Cardiac septum (tissue), 1 donor: ENCODE measurements at regions not wholly inside any gene's neighbourhood (a gene's known extent, or its start where the extent isn't known, plus 50 kb on each side); places are given as distances from the start of the nearest gene placed in this dataset.
"Not testable (repeated sequence)": the region's sequence is repeated elsewhere in the genome, so short reads cannot be mapped to it uniquely, and the experiment has no call there.

Experiments
- DNase-seq: peaks from one replicate; pipeline ENCODE4 v3.0.0-alpha.2; 2020; ENCODE audit warnings: low spot score
- intact Hi-C: fragments of 100-400 bp; cut with DNase I; formaldehyde crosslinking; loops from one replicate; pipeline ENCODE4 v1.14.0; 2022
- donor health status: DM: no; HTN: no; CAD: no.

- no peak for DNase-seq
- intact Hi-C loops: no loop called here
Measured at GRCh38 chr5:174547814-174548213, 176.6 kb upstream of the MSX2 start.

DNA sequence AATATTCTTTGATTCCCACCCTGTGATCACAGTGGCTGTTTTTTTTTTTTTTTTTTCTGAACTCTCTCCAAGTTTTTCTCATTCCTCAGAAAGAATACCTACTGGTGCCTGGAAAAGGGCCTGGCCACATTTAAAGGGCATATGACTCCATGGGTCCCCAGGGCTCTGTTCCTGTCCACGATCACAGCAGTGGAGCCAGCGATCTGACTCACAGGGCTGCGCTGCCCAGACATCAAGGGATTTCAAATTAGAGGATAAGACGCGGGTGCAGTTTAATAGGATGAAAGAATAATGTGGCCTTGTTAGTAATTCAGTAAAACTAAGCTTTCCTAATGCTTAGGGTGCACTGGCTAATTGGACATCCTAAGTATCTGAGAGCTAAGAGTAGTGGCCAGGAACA lies 175.1 kb upstream of the MSX2 start:
- intact Hi-C loops: no loop called here
- no peak for DNase-seq

GRCh38 chr5:174550026-174550425 lies 174.4 kb upstream of the MSX2 start:
- intact Hi-C loops: no loop called here
- peak; percentile 44 for DNase-seq

GRCh38 chr5:174552428-174552827 lies 172.0 kb upstream of the MSX2 start:
- intact Hi-C loops: no loop called here
- peak; percentile 51 for DNase-seq

DNA sequence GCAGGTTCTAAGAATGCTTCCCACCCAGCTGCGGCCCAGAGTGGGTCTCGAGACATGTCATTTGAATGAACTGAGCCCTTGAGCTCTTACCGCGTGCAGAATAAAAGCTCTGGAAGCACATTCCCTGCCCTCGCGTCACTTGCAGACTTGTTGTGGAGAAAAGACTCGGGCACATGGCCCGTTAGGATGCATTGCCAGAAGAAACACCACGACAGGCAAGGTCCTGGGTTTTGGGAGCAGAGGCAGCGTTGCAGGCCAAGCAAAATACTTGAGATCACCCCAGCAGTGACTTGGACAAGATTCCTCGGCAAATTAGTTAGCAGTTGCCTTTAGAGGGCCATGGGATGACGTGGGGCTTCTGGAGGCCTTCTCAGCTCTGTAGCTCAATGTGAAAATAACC lies 170.8 kb upstream of the MSX2 start:
- intact Hi-C loops: no loop called here
- no peak for DNase-seq

DNA sequence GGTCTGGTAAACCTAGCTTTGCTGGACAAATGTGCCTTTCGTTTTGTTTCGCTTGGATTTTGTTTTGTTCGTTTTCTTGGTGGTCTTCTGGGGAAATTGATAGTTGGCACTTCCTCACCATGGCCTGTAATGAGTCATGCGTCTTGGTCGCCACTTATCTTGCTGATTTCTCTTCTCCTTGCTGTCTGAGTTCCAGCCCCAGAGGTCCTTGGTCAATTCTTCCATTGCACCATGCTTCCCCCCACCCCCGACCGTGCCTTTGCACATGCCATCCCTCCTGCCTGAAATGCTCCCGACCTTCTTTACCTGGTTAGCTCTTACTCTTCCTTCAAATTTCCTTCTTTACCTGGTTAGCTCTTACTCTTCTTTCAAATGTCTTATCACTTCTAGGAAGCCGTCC lies 168.7 kb upstream of the MSX2 start:
- no peak for DNase-seq
- intact Hi-C loops: no loop called here

DNA sequence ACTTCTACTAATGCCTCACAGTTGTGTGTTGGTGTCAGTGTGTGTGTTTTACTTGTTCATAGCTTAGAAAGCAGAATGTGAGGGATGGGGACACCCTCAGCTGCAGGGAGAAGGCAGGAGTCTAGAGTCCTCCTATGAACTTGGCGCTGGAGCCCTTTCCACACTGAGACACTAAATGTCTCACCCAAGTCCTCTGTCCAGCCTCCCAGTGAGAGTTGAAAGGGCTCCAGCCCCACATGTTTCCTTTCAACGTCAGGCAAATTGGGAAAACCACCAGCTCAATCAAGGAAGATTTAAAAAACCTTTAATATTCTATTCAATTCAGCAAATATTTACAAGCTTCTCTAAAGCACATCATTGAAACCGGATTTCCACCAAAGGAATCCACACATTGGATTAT lies 167.6 kb upstream of the MSX2 start:
- no peak for DNase-seq
- intact Hi-C loops: no loop called here

- DNase-seq: no peak
- intact Hi-C loops: no loop called here
Measured at GRCh38 chr5:174558190-174558589, 166.2 kb upstream of the MSX2 start.

DNA sequence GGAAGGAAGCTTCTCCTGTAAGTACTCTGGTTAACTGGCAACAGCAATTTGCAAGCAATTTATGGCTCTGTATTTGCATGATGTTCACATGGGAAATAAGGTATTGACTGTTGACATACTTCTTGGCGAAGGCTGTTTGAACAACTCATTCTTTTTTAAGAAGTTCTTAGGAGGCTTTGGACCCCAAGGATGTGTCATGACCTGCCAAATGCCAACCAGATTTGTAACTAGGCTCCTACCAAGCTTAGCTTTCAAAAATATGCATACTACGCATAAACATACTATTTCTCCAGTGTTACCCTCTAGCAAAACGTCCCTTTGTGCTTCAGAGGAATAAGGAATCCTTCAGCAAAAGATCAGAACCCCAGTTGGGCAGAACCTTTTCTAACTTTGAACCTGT lies 165.2 kb upstream of the MSX2 start:
- intact Hi-C loops: no loop called here
- no peak for DNase-seq

DNA sequence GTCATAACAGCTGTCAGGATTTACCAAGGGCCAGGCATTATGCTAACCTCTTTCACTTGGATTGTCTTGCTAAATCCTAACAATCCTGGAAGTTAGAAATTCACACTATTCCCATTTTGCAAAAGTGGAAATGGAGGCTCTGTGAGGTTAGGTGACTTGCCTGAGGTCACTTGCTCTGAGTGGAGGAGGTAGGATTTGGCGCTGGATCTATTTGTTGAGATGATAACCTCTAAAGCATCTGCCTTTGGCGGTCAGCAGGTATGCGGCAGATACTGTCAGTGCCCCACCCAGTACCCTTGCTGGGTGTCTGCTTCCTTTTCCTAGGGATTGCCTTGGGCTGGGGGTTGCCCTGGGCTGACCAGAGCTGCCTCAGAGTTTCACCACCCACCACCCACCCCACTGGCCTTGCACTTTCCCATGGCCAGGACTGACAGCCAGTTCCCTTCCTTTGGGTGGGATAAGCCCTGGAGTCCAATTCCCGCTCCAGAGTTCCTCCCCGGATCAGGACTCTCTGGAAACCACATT lies 164.8 kb upstream of the MSX2 start:
- no peak for DNase-seq
- intact Hi-C loops: no loop called here

- intact Hi-C loops: no loop called here
- DNase-seq: no peak
Measured at GRCh38 chr5:174560861-174561260, 163.5 kb upstream of the MSX2 start.

DNA sequence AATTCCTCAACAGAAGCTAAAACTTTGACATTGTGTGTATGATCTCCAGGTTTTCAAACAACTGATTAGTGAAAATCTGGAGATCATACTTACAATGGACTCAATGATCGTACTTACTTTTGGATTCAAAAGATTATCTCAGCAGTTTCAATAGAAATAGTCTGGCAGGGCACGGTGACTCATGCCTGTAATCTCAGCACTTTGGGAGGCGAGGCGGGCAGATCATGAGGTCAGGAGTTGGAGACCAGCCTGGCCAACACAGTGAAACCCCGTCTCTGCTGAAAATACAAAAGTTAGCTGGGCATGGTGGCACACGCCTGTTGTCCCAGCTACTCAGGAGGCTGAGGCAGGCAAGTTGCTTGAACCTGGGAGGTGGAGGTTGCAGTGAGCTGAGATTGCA lies 161.3 kb upstream of the MSX2 start:
- intact Hi-C loops, DNase-seq: not testable (repeated sequence)

GRCh38 chr5:174563899-174564298 lies 160.5 kb upstream of the MSX2 start:
- no peak for DNase-seq
- intact Hi-C loops: no loop called here

GRCh38 chr5:174567506-174568141 lies 156.8 kb upstream of the MSX2 start:
- intact Hi-C loops: no loop called here
- no peak for DNase-seq

DNA sequence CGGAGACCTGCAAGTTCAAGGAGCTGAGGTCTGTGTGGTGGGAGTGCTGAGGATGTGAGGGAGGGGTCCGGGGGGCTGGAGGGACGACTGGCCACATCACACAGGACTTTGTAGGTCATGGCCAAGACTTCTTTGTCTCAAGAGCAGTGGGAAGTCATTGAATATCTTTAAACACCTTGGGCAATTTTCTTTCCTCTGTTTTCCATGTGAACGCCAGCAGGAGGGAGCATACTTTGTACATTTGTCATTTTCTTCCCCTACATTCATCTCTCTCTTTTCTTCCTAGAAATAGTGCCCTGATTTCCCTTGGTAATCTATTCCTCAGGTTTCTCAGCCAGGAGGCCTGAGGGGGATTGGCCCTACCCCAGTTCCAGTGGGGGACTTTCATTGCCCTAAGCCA lies 153.7 kb upstream of the MSX2 start:
- DNase-seq: no peak
- intact Hi-C loops: no loop called here

GRCh38 chr5:174571662-174572397 lies 152.6 kb upstream of the MSX2 start:
- intact Hi-C loops: no loop called here
- DNase-seq: peak; percentile 75

GRCh38 chr5:174572591-174572990 lies 151.8 kb upstream of the MSX2 start:
- no peak for DNase-seq
- intact Hi-C loops: no loop called here

DNA sequence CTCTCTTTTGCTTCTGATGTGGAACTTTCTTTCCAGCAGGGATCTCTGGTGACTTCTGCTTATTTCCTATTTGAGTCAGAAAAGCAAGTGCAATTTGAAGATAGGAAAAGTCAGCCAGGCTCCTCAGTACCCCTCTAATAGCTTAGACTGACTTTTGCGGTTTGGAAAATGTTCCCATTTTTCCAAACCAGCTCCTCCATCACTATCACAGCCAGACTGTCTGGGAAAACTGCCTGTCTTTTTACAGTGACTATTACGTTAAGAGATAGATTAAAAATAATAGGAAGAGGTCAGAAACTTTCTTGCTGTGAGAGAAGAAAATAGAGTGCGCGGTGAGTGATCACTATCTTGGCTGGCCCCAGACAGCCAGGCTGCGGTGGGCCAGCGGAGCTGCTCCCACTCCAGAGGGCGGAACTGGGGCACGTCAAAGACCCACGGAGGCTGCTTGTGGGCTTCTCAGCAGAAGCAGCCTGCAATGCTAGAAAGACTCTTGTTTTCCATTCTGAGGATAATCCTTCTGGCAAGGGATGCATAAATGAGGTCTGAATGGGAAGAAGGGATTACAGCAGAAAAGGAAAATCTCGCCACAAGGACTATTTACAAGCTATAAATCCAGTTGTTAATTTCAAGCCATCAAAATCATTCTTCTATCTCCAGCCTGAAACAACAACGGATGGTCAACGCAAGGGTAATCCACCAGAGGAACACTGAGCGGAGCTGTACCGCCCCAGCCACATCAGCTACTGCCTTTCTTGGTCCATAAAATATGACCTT lies 151.0 kb upstream of the MSX2 start:
- intact Hi-C loops: no loop called here
- DNase-seq: no peak

DNA sequence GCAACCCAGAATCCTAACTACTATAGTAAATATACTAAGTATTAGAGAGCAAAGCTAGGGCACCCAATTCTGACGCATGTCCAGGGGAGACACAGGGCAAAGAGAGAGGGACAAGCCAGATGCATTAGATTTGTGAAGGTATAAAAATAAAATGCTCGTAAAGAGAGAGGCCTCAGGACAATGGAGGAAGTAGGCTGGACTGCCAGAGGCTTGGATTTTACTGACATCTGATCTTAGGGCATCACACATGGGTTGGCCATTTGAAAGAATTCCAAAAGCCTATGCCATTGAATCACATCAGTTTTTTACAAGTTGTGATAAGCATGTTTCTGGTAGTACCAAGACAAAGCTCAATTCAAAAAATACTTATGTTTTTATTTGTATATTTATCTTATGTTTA lies 149.3 kb upstream of the MSX2 start:
- intact Hi-C loops: no loop called here
- DNase-seq: no peak

GRCh38 chr5:174576042-174576441 lies 148.3 kb upstream of the MSX2 start:
- intact Hi-C loops: no loop called here
- no peak for DNase-seq

- intact Hi-C loops: no loop called here
- no peak for DNase-seq
Measured at GRCh38 chr5:174581479-174581878, 142.9 kb upstream of the MSX2 start.
